Spleen (tissue), 11 donors: ENCODE measurements at regions not wholly inside any gene's neighbourhood (a gene's known extent, or its start where the extent isn't known, plus 50 kb on each side); places are given as distances from the start of the nearest gene placed in this dataset.

Experiments
- DNase-seq: peaks from one replicate; pipeline ENCODE4 v3.0.0-alpha.2; 2020
- H3K27ac ChIP-seq, 8 donors: fragments of 200-600 bp; sonication (generic) in 7 of 8; 1 replicate in 4 of 8; 2 replicates in 4 of 8; pipeline versions ENCODE4 v1.5.0 to v1.8.0; 2016 to 2021; ENCODE audit warnings: inconsistent platforms in 4 of 8, mild to moderate bottlenecking in 4 of 8, moderate library complexity in 1 of 8
- H3K27me3 ChIP-seq, 7 donors: fragments of 200-600 bp; sonication (generic) in 6 of 7; replicated peaks in 1 of 7; 1 replicate in 4 of 7; 2 replicates in 3 of 7; pipeline versions ENCODE4 v1.5.0 to v1.8.0; 2016 to 2021; ENCODE audit warnings: inconsistent platforms in 3 of 7, mild to moderate bottlenecking in 1 of 7
- H3K36me3 ChIP-seq, 6 donors: fragments of 200-600 bp; sonication (generic) in 5 of 6; 1 replicate in 4 of 6; 2 replicates in 2 of 6; pipeline versions ENCODE4 v1.5.0 to v1.8.0; 2016 to 2021; ENCODE audit warnings: inconsistent platforms in 2 of 6
- H3K4me1 ChIP-seq, 6 donors: fragments of 200-600 bp; sonication (generic) in 5 of 6; 1 replicate in 3 of 6; 2 replicates in 3 of 6; pipeline versions ENCODE4 v1.5.0 to v1.8.0; 2016 to 2021; ENCODE audit warnings: inconsistent platforms in 3 of 6
- H3K4me3 ChIP-seq, 8 donors: fragments of 200-600 bp; sonication (generic) in 7 of 8; 1 replicate in 4 of 8; 2 replicates in 4 of 8; pipeline versions ENCODE4 v1.5.0 to v1.8.0; 2016 to 2021; ENCODE audit warnings: inconsistent platforms in 4 of 8, mild to moderate bottlenecking in 4 of 8, moderate library complexity in 2 of 8
- H3K9me3 ChIP-seq, 8 donors: fragments of 200-600 bp; sonication (generic) in 7 of 8; 1 replicate in 4 of 8; 2 replicates in 4 of 8; pipeline versions ENCODE4 v1.5.0 to v1.8.0; 2016 to 2021; ENCODE audit warnings: inconsistent platforms in 4 of 8
- POLR2A ChIP-seq, 3 donors: fragments of 450-650 bp; IDR thresholded peaks; one replicate each; pipeline ENCODE4 v1.5.1; 2017; ENCODE audit warnings: antibody characterized with exemption in 3 of 3, mild to moderate bottlenecking in 1 of 3
- POLR2AphosphoS5 ChIP-seq, 3 donors: sonication (generic); formaldehyde crosslinking; IDR thresholded peaks; one replicate each; pipeline ENCODE4 v1.5.1; 2017; ENCODE audit warnings: antibody characterized with exemption in 3 of 3
- WGBS, 5 donors: extraction: QIAGEN DNeasy Blood & Tissue Kit in 3 of 5; methylation state at CpG; one replicate each; pipeline versions ENCODE4 v1.1.5 to v1.1.7; 2013 to 2018; 5-methylcytosine and 5-hydroxymethylcytosine counted together
- intact Hi-C: fragments of 100-400 bp; cut with DNase I; formaldehyde crosslinking; loops from one replicate; pipeline ENCODE4 v1.15.0; 2023; ENCODE audit warnings: low total_unique reads
- TF ChIP-seq, protein P1 (sequence below), 11 experiments: fragments of 200-600 bp in 7 of 11; fragments of 450-650 bp in 4 of 11; sonication (generic) in 4 of 11; IDR thresholded peaks in 8 of 11; conservative IDR thresholded peaks in 3 of 11; 1 replicate in 7 of 11; 2 replicates in 4 of 11; pipeline versions ENCODE4 v1.4.0 to v1.8.0; 2016 to 2021; ENCODE audit warnings: antibody characterized with exemption in 11 of 11, inconsistent platforms in 4 of 11, mild to moderate bottlenecking in 1 of 11
- donor health status: healthy with polysubstance abuse.
- donor health status: DM: no; HTN: no; CAD: no; lungs with moderate emphysema.
- donor health status: DM: no; HTN: no; CAD: no.
- donor health status: Bipolar disorder and iron deficiency.
- donor health status: healthy.
- donor health status: DM: no; HTN: no; CAD: no.
- donor health status: DM: yes; HTN: yes; CAD: no.

DNA sequence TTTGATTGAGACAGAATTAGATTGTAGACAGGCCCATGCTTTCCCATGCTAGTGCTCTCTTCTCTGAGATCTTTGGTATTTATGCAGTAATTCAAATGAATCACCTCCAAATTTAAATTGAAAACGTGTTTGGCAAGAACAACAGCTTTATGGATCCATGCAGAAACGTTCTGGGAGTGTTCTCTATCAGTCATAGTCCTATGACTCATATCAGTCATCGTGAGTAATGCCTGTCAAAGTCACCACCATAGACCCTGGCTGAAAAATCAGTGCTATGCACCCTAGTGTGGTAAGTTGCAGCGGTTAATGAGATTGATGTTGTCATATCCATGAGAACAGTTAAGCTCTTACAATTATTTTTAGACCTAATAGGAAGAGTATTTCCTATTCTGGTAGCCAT lies 90.1 kb upstream of the FOXG1 start:
- WGBS, 5 donors: 30 to 36% (median 35%) methylated on average over 4 of the region's 4 CpGs
- Histone ChIP-seq H3K27ac (peak overlapping the region in 2 of 8 donors; percentile 10 to 13), H3K4me3 (no peak overlapping the region), H3K9me3 (no peaks in the 10 kb centered on the region), H3K36me3 (no peaks in the 10 kb centered on the region), H3K4me1 (no peaks in the 10 kb centered on the region), H3K27me3 (no peaks in the 10 kb centered on the region)
- no peak for DNase-seq
- no peak for TF ChIP-seq POLR2A (IDR thresholded peaks at IDR 0.05)
- TF ChIP-seq POLR2AphosphoS5 (IDR thresholded peaks at IDR 0.05): no peak
- TF ChIP-seq, protein P1, sequence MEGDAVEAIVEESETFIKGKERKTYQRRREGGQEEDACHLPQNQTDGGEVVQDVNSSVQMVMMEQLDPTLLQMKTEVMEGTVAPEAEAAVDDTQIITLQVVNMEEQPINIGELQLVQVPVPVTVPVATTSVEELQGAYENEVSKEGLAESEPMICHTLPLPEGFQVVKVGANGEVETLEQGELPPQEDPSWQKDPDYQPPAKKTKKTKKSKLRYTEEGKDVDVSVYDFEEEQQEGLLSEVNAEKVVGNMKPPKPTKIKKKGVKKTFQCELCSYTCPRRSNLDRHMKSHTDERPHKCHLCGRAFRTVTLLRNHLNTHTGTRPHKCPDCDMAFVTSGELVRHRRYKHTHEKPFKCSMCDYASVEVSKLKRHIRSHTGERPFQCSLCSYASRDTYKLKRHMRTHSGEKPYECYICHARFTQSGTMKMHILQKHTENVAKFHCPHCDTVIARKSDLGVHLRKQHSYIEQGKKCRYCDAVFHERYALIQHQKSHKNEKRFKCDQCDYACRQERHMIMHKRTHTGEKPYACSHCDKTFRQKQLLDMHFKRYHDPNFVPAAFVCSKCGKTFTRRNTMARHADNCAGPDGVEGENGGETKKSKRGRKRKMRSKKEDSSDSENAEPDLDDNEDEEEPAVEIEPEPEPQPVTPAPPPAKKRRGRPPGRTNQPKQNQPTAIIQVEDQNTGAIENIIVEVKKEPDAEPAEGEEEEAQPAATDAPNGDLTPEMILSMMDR (IDR thresholded peaks at IDR 0.05 in 8 of 11, conservative IDR thresholded peaks at IDR 0.05 in 3 of 11): no peak
- intact Hi-C loops: no loop called here

- Histone ChIP-seq H3K27me3 (no peaks in the 10 kb centered on the region), H3K9me3 (no peaks in the 10 kb centered on the region), H3K36me3 (no peaks in the 10 kb centered on the region), H3K27ac (no peak overlapping the region), H3K4me1 (no peaks in the 10 kb centered on the region), H3K4me3 (no peak overlapping the region)
- TF ChIP-seq POLR2A (IDR thresholded peaks at IDR 0.05): no peak
- intact Hi-C loops: no loop called here
- DNase-seq: no peak
- 86 to 95% (median 90%) methylated on average over 2 of the region's 2 CpGs for WGBS, 5 donors
These were observed 89.2 kb upstream of the FOXG1 start for GRCh38 chr14:28677381-28677780.

DNA sequence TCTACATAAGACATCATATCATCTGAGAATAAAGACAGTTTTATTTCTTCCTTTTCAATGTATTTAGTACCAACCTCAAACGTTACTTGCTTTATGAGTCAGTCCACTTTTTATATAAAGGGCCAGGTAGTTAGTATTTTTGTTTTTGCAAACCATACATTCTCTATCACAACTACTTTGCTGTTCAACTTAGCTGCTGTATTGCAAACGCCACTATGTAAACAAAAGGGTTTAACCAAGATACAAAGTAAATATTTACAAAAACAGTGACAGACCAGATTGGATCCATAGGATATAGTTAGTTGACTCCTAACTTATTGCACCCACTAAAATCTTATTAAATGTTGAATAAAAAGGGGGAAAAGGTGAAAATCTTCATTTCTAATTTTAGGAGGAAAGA lies 87.7 kb upstream of the FOXG1 start:
- Histone ChIP-seq H3K4me3 (no peak overlapping the region), H3K36me3 (no peaks in the 10 kb centered on the region), H3K27me3 (no peaks in the 10 kb centered on the region), H3K27ac (no peak overlapping the region), H3K4me1 (no peaks in the 10 kb centered on the region), H3K9me3 (peaks cover 0 to 4% (median under 1%) of the 10 kb centered on the region in 8 donors)
- DNase-seq: no peak
- WGBS, 5 donors: 41 to 67% (median 57%) methylated on average over 2 of the region's 2 CpGs
- intact Hi-C loops: no loop called here
- TF ChIP-seq, protein P1 (IDR thresholded peaks at IDR 0.05 in 8 of 11, conservative IDR thresholded peaks at IDR 0.05 in 3 of 11): no peak
- TF ChIP-seq POLR2A (IDR thresholded peaks at IDR 0.05): no peak
- TF ChIP-seq POLR2AphosphoS5 (IDR thresholded peaks at IDR 0.05): no peak

- H3K36me3 ChIP-seq: no peaks in the 10 kb centered on the region
- DNase-seq: no peak
- intact Hi-C loops: no loop called here
- H3K27me3 ChIP-seq: no peaks in the 10 kb centered on the region
- H3K4me1 ChIP-seq: no peaks in the 10 kb centered on the region
- WGBS, 5 donors: 62 to 79% (median 68%) methylated on average over 4 of the region's 4 CpGs
- peaks cover 0 to 16% (median 3%) of the 10 kb centered on the region in 8 donors for H3K9me3 ChIP-seq
- H3K4me3 ChIP-seq: no peak overlapping the region
- H3K27ac ChIP-seq: no peak overlapping the region
- no peak for TF ChIP-seq POLR2AphosphoS5 (IDR thresholded peaks at IDR 0.05)
- TF ChIP-seq, protein P1 (IDR thresholded peaks at IDR 0.05 in 8 of 11, conservative IDR thresholded peaks at IDR 0.05 in 3 of 11): no peak
- no peak for TF ChIP-seq POLR2A (IDR thresholded peaks at IDR 0.05)
These were observed 84.9 kb upstream of the FOXG1 start for GRCh38 chr14:28681681-28682080.
